DOHH2 (cell line): ENCODE measurements at regions not wholly inside any gene's neighbourhood (a gene's known extent, or its start where the extent isn't known, plus 50 kb on each side); places are given as distances from the start of the nearest gene placed in this dataset.

ENCODE experiments used
- EZH2phosphoT487 ChIP-seq: fragments of 200-600 bp; sonication (generic); IDR thresholded peaks from 2 replicates; pipeline ENCODE4 v1.6.1; 2017; ENCODE audit warnings: borderline replicate concordance, mild to moderate bottlenecking, antibody characterized with exemption, low read length, moderate library complexity, mixed read lengths
- TF ChIP-seq, protein P1 (sequence below): fragments of 200-600 bp; sonication (generic); IDR thresholded peaks from one replicate; pipeline ENCODE4 v1.5.1; 2014; ENCODE audit warnings: antibody characterized with exemption, mild to moderate bottlenecking, low read depth, low read length; ENCODE audit not compliant: poor library complexity, severe bottlenecking

DNA sequence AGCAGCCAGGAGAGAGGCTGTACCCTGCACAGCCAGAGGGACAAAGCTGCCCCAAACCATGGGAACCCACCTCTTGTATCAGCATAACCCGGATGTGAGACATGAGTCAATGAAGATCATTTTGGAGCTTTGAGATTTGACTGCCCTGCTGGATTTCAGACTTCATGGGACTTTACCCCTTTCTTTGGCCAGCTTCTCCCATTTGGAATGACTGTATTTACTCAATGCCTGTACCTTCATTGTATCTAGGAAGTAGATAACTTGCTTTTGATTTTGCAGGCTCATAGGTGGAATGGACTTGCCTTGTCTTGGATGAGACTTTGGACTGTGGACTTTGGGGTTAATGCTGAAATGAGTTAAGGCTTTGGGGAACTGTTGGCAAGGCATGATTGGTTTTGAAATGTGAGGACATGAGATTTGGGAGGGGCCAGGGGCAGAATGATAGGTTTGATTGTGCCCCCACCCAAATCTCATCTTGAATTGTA is 616.2 kb downstream of the RWDD3 start:
- TF ChIP-seq, protein P1, sequence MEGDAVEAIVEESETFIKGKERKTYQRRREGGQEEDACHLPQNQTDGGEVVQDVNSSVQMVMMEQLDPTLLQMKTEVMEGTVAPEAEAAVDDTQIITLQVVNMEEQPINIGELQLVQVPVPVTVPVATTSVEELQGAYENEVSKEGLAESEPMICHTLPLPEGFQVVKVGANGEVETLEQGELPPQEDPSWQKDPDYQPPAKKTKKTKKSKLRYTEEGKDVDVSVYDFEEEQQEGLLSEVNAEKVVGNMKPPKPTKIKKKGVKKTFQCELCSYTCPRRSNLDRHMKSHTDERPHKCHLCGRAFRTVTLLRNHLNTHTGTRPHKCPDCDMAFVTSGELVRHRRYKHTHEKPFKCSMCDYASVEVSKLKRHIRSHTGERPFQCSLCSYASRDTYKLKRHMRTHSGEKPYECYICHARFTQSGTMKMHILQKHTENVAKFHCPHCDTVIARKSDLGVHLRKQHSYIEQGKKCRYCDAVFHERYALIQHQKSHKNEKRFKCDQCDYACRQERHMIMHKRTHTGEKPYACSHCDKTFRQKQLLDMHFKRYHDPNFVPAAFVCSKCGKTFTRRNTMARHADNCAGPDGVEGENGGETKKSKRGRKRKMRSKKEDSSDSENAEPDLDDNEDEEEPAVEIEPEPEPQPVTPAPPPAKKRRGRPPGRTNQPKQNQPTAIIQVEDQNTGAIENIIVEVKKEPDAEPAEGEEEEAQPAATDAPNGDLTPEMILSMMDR = no peak
- TF ChIP-seq EZH2phosphoT487 = no peak
